ENCODE measurements at regions not wholly inside any gene's neighbourhood (a gene's known extent, or its start where the extent isn't known, plus 50 kb on each side); places are given as distances from the start of the nearest gene placed in this dataset.

DNA sequence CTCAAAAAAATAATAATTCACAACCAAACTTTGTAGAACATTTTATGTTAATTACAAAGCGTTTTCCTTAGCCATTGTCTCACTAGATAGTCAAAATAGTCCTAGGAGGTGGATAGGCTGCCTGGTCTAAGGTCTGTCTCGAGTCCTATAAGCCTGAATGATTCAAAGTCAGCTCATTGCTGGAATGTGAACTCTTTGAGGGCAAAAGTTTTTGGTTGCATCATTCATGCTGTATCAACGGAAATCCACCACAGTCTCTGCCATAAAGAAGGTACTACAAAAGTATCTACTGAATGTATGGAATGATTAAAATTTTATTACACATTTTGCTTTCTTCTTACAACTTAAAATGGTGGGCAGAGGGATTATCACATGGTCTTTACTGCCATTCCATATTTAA, 387.3 kb upstream of the RARB start:
- no peak for TF ChIP-seq ZFX (IDR thresholded peaks at IDR 0.05)
- TF ChIP-seq, protein P1, sequence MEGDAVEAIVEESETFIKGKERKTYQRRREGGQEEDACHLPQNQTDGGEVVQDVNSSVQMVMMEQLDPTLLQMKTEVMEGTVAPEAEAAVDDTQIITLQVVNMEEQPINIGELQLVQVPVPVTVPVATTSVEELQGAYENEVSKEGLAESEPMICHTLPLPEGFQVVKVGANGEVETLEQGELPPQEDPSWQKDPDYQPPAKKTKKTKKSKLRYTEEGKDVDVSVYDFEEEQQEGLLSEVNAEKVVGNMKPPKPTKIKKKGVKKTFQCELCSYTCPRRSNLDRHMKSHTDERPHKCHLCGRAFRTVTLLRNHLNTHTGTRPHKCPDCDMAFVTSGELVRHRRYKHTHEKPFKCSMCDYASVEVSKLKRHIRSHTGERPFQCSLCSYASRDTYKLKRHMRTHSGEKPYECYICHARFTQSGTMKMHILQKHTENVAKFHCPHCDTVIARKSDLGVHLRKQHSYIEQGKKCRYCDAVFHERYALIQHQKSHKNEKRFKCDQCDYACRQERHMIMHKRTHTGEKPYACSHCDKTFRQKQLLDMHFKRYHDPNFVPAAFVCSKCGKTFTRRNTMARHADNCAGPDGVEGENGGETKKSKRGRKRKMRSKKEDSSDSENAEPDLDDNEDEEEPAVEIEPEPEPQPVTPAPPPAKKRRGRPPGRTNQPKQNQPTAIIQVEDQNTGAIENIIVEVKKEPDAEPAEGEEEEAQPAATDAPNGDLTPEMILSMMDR (conservative IDR thresholded peaks at IDR 0.05), result no peak
- no peak overlapping the region for H3K27ac ChIP-seq

DNA sequence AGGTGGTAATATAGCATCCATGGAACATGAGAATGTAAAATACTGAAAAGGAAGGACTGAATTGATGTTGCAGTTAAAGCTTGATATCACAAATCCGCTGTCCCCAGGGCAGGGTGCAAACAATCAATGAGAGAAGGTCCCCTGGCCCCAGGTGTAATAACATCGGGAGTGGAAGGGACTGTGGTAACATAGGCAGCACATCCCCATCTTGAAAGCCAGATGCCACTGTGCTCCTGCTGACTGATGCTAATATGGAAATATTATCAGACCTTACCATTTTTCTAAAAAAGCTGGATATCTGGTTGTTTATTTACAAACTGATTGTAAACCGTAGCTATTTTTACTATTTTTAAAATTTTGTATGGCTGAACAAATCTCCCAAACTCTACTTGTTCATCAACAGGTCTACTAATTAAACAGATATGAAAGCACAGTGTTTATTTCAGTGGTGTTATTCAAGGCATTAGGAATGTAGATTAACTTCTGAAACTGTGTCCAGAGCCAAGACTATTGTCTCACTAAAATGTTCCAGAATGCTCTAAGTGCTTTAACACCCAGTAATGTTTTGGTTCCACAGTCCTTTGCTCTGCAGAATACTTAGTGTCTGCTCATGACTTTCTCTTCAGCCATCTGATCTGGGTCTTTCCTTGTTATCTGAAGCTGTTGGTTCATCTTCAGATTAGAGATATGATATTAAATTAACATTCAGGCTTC, 386.0 kb upstream of the RARB start:
- no peak overlapping the region for H3K27ac ChIP-seq
- TF ChIP-seq, protein P1 (conservative IDR thresholded peaks at IDR 0.05), result no peak
- TF ChIP-seq ZFX (IDR thresholded peaks at IDR 0.05), result no peak

DNA sequence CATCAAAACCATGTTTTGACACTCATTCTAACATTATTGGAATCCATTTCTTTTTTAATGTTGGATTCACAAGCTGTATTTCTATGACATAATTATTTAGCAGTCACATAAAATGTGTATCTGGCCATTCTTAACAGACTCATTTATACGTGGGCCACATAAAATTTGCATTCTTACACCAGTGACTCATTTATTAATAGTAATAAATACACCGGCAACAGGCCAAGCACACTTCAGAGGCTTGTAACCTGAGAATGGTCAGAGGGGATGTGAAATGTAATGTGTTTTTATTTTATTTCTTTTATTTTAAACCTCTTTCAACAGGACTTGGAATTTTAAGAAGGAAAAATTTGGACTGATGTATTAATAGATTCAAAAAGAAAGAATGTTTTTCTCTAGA, 384.9 kb upstream of the RARB start:
- H3K27ac ChIP-seq, result no peak overlapping the region
- no peak for TF ChIP-seq ZFX (IDR thresholded peaks at IDR 0.05)
- TF ChIP-seq, protein P1 (conservative IDR thresholded peaks at IDR 0.05), result no peak

DNA sequence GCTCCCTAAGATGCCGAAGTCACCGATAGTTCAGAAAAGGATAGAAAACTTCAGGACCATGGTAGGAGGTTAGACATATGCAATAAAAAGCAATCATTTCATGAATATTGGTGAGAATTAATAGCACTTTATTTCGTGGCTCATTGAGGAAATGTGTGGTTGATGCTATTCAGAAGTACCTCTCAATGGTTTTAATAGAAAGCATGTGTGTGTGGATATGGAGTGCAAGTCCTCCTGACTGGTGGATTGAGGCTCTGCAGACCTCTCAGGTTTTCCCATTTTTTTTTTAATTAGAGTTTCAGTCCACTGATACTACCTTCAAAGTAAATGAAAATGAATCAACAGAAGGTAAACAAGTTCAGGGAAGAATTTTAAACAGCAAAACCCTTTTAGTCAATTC, 384.3 kb upstream of the RARB start:
- TF ChIP-seq ZFX (IDR thresholded peaks at IDR 0.05), result no peak
- TF ChIP-seq, protein P1 (conservative IDR thresholded peaks at IDR 0.05), result no peak
- no peak overlapping the region for H3K27ac ChIP-seq

DNA sequence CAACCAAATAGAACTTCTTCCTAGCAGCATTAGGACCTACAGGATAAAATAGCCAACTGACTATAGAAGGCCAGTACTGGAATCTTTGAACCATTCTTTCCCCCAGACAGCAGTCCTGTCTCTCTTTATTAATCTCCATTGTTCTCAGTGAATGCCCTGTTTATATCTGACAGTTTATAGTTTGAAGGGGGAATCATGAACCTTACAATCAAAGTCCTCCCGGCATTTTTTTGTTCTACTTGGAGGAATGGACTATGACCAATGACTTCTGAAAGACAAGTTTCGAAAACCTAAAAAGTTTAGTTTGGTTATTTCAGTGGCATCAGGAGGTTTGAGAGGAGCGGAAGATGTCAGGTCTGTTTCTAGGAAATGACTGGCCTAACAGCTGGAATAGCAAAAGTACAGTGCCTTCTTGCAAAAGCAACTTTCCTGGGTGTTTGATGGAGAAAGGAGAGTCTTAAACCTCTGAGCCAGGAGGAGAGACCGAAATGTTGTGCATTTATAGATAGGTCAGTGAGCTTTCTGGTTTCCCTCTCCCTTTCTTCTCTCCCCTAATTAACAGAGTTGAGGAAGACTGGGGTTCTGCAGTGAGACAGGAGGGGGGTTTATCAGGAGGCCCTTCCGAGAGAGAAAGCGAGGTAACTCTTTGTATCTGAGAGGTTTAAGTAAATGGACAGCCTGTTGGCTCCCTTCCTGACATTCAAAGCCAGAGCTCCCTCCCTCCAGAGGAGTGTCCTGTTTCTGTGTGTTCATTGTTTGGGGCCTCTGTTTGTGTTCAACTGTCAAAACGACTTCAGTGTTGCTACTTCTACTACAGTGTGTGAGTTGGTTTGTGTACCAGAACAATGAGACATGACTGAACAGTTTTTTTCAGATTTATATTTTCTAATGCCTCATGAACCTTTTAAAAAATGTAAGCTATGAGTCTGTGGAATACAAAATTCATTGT, 383.0 kb upstream of the RARB start:
- H3K27ac ChIP-seq, result no peak overlapping the region; the same call in 1 of the 2 replicates
- TF ChIP-seq, protein P1 (conservative IDR thresholded peaks at IDR 0.05), result no peak
- no peak for TF ChIP-seq ZFX (IDR thresholded peaks at IDR 0.05)

DNA sequence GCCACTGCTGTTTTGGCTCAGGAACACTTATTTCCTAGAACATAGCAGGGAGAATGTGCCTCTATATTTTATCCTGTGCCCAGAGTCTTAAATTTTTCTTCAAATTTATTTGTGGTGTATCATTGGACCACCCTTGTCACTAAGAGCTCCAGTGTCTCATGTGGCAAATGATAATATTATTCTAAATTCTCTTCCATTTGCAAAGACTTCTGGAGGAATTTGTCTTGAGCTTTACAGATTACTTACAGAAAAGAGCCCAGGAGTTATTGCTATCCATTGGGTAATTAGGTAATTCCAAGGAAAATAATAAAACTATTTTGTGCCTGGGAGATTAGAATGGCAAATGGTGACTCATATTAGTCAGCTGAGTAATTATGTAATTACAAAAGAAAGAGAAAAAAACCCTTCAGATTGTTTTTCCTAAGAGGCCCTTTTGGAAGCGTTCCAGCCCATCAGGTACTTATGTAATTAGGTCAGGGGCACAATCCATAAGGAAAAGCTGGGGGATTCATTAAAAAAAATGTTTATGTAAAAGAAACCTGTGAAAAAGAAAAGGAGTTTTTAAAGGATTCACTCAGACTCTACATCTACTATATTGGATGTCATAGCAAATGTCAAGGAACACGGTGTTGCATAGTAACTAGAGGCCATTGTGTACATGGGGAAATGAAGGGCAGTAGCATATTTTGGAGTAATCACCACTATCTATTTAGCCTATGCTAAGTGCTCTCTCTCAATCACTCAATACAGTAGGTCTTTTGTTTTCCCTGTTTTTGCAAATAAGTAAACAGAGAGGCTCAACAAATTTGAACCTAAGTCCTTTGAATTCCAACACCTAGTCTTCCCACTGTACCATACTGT, 380.9 kb upstream of the RARB start:
- no peak overlapping the region for H3K27ac ChIP-seq
- no peak for TF ChIP-seq ZFX (IDR thresholded peaks at IDR 0.05)
- TF ChIP-seq, protein P1 (conservative IDR thresholded peaks at IDR 0.05), result no peak

All from C4-2B (cell line).